HG02763 (cell line): ENCODE measurements at regions not wholly inside any gene's neighbourhood (a gene's known extent, or its start where the extent isn't known, plus 50 kb on each side); places are given as distances from the start of the nearest gene placed in this dataset.
"Not testable (repeated sequence)": the region's sequence is repeated elsewhere in the genome, so short reads cannot be mapped to it uniquely, and the experiment has no call there.

Source experiments
- ATAC-seq: cut with Tn5 transposase; IDR thresholded peaks from one replicate; pipeline ENCODE4 v1.9.1; 2021; ENCODE audit warnings: mild to moderate bottlenecking, moderate library complexity; ENCODE audit not compliant: unreplicated experiment

- ATAC-seq, result no peak
These were observed 135.8 kb upstream of the TRPC7 start for GRCh38 chr5:136501133-136501532.

GRCh38 chr5:136492587-136492986, 127.2 kb upstream of the TRPC7 start:
- ATAC-seq, result no peak

GRCh38 chr5:136491806-136492205, 126.5 kb upstream of the TRPC7 start:
- ATAC-seq, result no peak

GRCh38 chr5:136484808-136485325, 119.5 kb upstream of the TRPC7 start:
- ATAC-seq, result no peak

GRCh38 chr5:136482206-136482605, 116.9 kb upstream of the TRPC7 start:
- ATAC-seq, result no peak

GRCh38 chr5:136474466-136474865, 109.1 kb upstream of the TRPC7 start:
- ATAC-seq, result no peak

- no peak for ATAC-seq
These were observed 102.3 kb upstream of the TRPC7 start for GRCh38 chr5:136467632-136468031.

GRCh38 chr5:136466041-136466415, 100.7 kb upstream of the TRPC7 start:
- no peak for ATAC-seq

GRCh38 chr5:136458481-136458880, 93.1 kb upstream of the TRPC7 start:
- ATAC-seq, result no peak

- ATAC-seq, result no peak
These were observed 92.2 kb upstream of the TRPC7 start for GRCh38 chr5:136457390-136458013.

- no peak for ATAC-seq
These were observed 90.1 kb upstream of the TRPC7 start for GRCh38 chr5:136455409-136455808.

- ATAC-seq, result no peak
These were observed 88.8 kb upstream of the TRPC7 start for GRCh38 chr5:136453986-136454758.

GRCh38 chr5:136453199-136453598, 87.9 kb upstream of the TRPC7 start:
- ATAC-seq, result no peak

- not testable (repeated sequence) for ATAC-seq
These were observed 82.2 kb upstream of the TRPC7 start for GRCh38 chr5:136447576-136447975.

- no peak for ATAC-seq
These were observed 81.2 kb upstream of the TRPC7 start for GRCh38 chr5:136446565-136446964.

GRCh38 chr5:136444099-136444498, 78.8 kb upstream of the TRPC7 start:
- ATAC-seq, result not testable (repeated sequence)

GRCh38 chr5:136439367-136439766, 74.0 kb upstream of the TRPC7 start:
- no peak for ATAC-seq

- no peak for ATAC-seq
These were observed 70.7 kb upstream of the TRPC7 start for GRCh38 chr5:136435946-136436543.

- ATAC-seq, result no peak
These were observed 69.5 kb upstream of the TRPC7 start for GRCh38 chr5:136434795-136435194.

- no peak for ATAC-seq
These were observed 67.4 kb upstream of the TRPC7 start for GRCh38 chr5:136432705-136433104.

GRCh38 chr5:136430081-136430480, 64.7 kb upstream of the TRPC7 start:
- no peak for ATAC-seq

GRCh38 chr5:136427426-136427825, 62.1 kb upstream of the TRPC7 start:
- ATAC-seq, result no peak
